Activated CD8-positive, alpha-beta memory T cell treated with anti-CD3 and anti-CD28 coated beads for 1 hour (primary cell): ENCODE measurements at regions not wholly inside any gene's neighbourhood (a gene's known extent, or its start where the extent isn't known, plus 50 kb on each side); places are given as distances from the start of the nearest gene placed in this dataset.

Source experiments
- DNase-seq, 2 donors: peaks; one replicate each; pipeline ENCODE4 v3.0.0-alpha.2; 2020; ENCODE audit warnings: low read depth in 1 of 2; ENCODE audit errors: extremely low read depth in 1 of 2

GRCh38 chr14:73783107-73783727 is 68.4 kb upstream of the PTGR2 start:
- no peak for DNase-seq

GRCh38 chr14:73782623-73783022 is 68.4 kb upstream of the PNMA1 start:
- no peak for DNase-seq

- DNase-seq = no peak
Measured at GRCh38 chr14:73780896-73781295, 66.7 kb upstream of the PNMA1 start.

GRCh38 chr14:73780391-73780790 is 66.2 kb upstream of the PNMA1 start:
- no peak for DNase-seq

GRCh38 chr14:73778736-73779135 is 64.6 kb upstream of the PNMA1 start:
- DNase-seq = no peak

GRCh38 chr14:73777420-73777819 is 63.2 kb upstream of the PNMA1 start:
- DNase-seq = no peak

GRCh38 chr14:73776194-73776537 is 62.0 kb upstream of the PNMA1 start:
- no peak for DNase-seq

GRCh38 chr14:73775339-73776193 is 61.4 kb upstream of the PNMA1 start:
- no peak for DNase-seq

- no peak for DNase-seq
Measured at GRCh38 chr14:73774671-73775070, 60.5 kb upstream of the PNMA1 start.

- no peak for DNase-seq
Measured at GRCh38 chr14:73774241-73774570, 60.0 kb upstream of the PNMA1 start.

GRCh38 chr14:73773441-73774240 is 59.5 kb upstream of the PNMA1 start:
- DNase-seq = no peak

GRCh38 chr14:73771848-73772638 is 57.9 kb upstream of the PNMA1 start:
- DNase-seq = peak in 1 of 2 donors; percentile 38

GRCh38 chr14:73770977-73771847 is 57.0 kb upstream of the PNMA1 start:
- no peak for DNase-seq

- no peak for DNase-seq
Measured at GRCh38 chr14:73768107-73768506, 53.9 kb upstream of the PNMA1 start.

- no peak for DNase-seq
Measured at GRCh38 chr14:73764406-73765280, 50.5 kb upstream of the PNMA1 start.
